ENCODE measurements at regions not wholly inside any gene's neighbourhood (a gene's known extent, or its start where the extent isn't known, plus 50 kb on each side); places are given as distances from the start of the nearest gene placed in this dataset.

DNA sequence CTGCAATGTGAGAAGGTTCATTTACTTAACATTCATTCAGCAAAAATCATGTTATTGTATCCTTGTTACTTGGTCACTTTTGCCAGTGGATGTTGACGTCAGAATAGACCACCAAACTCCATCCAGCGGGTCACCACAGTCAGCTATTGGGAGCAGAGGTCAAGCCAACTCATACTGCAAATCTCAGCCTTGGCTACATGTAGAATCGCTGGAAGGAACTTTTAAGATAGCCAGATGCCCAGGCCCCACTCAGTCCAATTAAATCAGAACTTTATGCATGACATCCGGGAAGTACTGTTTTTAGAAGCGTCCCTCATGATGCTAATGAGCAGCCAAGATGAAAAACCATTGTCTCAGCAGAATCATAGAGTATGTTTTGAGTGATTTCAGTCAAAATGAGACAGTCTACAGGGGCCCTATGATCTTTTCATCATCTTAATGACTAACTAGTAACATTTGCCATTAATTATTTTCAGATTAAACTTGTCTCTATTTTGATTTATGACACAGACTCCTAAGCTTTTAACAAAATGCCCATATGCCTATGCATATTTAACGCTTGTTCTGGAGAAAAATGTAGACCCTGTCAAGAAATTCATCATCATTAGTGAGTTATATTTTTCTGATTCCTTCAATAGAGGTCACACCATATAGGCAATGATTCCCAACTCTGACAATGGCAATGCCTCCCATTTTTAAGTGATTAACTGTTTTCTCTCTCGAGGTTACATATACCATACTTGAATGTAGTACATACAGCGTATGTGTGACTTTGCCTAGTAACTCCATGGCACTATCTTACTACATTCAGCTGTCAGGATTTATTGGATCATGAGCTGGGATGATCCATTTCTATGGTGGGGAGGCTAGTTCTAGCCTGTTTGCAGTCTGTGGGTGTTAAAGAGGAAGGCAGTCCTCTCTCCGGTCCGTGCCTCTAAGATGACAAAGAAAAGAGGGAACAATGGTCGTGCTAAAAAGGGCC, 63.7 kb upstream of the CCBE1 start:
- no peak for DNase-seq (ENCODE audit: low read depth in 4 of 4, low spot score in 2 of 4)

- DNase-seq (ENCODE audit: low read depth in 4 of 4, low spot score in 2 of 4) = no peak
These were observed 63.0 kb upstream of the CCBE1 start for GRCh38 chr18:59760212-59760611.

DNA sequence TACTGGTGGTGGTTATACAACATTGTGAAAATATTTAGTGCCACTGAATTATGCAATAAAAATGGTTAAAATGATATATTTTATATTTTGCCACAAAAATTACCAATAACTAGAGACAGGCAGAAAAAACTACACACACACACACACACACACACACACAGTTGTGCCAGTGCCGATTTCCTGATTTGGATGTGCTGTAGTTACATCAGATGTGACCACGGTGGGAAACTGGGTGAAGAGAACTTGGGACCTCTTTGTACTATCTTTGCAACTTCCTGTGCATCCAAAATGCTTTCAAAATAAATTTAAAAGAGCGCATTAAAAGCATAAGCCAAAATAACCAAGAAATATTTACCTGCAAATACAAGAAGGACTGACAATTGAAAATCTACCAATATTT, 61.6 kb upstream of the CCBE1 start:
- no peak for DNase-seq (ENCODE audit: low read depth in 4 of 4, low spot score in 2 of 4)

GRCh38 chr18:59758106-59758505, 60.9 kb upstream of the CCBE1 start:
- no peak for DNase-seq (ENCODE audit: low read depth in 4 of 4, low spot score in 2 of 4)

GRCh38 chr18:59752666-59753065, 55.4 kb upstream of the CCBE1 start:
- DNase-seq (ENCODE audit: low read depth in 4 of 4, low spot score in 2 of 4) = no peak

GRCh38 chr18:59751186-59751585, 54.0 kb upstream of the CCBE1 start:
- no peak for DNase-seq (ENCODE audit: low read depth in 4 of 4, low spot score in 2 of 4)

- no peak for DNase-seq (ENCODE audit: low read depth in 4 of 4, low spot score in 2 of 4)
These were observed 51.6 kb upstream of the CCBE1 start for GRCh38 chr18:59748628-59749360.
